GM19351 (cell line): ENCODE measurements at regions not wholly inside any gene's neighbourhood (a gene's known extent, or its start where the extent isn't known, plus 50 kb on each side); places are given as distances from the start of the nearest gene placed in this dataset.
"Not testable (repeated sequence)": the region's sequence is repeated elsewhere in the genome, so short reads cannot be mapped to it uniquely, and the experiment has no call there.

Experiments
- ATAC-seq: cut with Tn5 transposase; IDR thresholded peaks from one replicate; pipeline ENCODE4 v1.9.1; 2021; ENCODE audit warnings: mild to moderate bottlenecking, moderate library complexity; ENCODE audit not compliant: unreplicated experiment

DNA sequence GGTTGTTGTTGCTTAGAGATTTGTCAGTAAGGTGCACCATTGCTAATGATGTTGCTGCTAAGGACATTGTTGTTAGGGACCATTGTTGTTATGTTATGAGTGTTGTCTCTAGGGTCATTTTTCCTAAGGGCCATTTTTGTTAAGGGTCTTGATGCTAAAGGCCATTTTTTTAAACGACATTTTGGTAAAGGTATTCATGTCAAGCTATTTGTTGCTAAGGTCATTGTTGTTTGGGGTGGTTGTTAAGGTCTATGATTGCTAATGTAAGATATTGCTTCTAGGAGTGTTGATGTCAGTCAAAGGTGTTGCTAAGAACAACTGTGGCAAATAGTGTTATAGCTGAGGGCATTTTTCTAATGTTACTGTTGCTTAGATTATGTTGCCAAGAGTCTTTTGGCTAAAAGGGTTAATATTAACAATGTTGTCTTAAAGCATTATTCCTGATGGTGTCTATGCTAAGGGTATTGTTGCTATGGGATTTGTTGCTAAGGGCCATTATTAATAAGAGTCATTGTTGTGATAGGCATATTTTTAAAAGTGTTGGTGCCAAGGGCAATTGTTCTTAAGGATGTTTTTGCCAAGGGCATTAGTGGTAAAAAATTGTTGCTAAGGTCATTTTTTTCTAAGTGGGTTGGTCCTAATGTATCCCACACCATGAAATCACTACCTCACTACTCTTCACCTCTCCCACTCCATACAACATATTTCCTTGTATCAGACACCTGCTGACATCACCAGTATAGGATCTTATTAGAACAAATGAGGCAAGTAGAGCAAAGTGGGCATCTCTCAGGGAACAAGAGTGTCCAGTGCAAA lies 56.2 kb downstream of the SPATA31A6 start:
- ATAC-seq: not testable (repeated sequence)

DNA sequence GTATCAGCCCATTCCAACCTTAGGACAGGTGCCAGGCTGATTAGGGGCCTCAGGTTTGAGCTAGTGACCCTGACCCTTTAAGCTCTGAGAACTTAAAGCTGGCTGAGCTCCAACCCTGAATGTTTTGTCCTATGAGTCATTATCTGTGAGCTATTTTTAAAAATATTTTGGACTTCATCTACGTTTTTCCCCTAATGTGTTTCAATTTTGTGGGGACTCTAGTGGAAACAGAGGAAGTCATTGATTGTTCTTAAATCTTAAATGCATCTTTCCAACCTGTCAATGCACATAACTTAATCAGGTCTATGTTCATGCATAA lies 56.8 kb downstream of the SPATA31A6 start:
- ATAC-seq: not testable (repeated sequence)

DNA sequence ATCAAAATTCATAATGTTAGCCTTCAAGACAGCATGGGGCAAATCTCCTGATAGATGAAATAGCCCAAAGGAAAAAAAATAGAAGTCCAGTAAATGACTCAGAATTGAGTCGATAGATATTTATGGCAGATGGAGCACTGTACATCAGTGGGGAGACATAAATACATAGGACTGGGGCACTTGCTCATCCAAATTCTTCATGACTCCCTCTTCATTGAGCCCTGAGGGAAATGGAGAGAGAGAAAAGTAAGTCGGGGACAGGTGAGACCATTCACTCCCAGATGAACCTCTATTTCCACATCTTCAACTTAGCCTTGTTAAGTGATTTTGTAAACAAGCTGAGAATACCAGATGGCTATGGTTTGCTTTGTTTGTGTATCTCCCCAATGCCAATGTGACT lies 59.8 kb downstream of the SPATA31A6 start:
- not testable (repeated sequence) for ATAC-seq

DNA sequence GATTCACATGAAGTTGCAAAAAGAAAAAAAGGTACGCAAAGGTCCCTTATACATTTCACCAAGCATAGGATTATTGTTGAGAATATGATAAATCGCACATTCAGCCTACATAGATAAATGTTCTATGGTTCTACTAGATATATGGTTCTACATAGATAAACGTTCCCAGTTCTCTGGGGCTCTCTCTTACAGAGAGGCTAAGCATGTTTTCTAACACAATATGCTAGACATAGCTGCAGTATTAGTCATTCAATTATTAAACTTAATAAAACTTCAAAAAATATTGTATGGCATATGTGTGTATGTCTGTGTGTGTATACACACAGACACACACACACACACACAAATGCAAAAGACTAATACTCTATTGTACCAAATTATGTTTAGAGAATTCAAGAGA lies 60.4 kb downstream of the SPATA31A6 start:
- not testable (repeated sequence) for ATAC-seq

DNA sequence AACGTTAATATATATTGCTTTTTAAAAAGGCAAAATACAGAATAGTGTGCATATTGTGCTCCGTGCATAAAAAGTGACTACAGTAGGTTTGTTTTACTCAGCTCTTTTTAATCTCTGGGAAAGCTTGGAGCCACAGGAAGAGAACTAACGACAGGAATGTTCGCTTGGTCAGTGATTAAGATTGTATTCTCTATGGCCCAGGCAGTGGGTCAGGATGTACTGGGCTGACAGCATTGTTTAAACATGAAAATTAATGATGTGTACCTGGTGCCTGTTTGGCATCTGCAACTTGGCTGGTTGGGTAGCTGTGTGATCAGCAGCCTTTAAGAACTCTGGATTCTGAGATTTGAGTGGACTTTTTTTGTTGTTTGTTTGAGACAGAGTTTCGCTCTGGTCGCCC lies 85.3 kb downstream of the SPATA31A6 start:
- not testable (repeated sequence) for ATAC-seq

DNA sequence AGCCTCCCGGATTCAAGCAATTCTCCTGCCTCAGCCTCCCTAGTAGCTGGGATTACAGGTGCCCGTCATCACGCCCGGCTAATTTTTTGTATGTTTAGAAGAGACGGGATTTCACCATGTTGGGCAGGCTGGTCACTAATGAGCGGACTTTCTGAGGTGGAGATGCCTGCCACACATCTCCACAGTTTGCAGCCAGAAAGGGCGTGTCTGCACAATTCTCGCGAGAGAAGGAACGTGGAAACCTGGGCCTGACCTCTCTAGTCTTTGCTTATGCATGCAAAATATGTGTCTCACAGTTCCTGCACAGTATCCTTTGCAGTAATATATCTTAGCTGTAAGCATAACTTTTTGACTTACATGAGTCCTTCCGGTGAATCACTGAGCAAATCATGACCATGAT lies 85.7 kb downstream of the SPATA31A6 start:
- not testable (repeated sequence) for ATAC-seq

DNA sequence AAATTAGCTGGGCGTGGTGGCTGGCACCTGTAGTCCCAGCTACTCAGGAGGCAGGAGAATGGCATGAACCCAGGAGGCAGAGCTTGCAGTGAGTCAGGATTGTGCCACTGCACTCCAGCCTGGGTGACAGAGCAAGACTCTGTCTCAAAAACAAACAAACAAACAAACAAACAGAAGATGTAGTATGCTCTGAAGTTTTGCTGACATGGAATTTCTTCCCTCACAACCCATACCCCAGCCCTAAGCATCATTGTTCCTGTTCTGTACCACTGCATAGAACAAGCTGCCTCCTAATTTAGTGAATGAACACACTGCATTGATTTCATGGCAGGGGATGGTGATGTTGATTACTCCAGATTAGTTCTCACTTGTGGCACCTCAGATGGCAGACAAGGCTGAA lies 89.7 kb downstream of the SPATA31A6 start:
- ATAC-seq: not testable (repeated sequence)

DNA sequence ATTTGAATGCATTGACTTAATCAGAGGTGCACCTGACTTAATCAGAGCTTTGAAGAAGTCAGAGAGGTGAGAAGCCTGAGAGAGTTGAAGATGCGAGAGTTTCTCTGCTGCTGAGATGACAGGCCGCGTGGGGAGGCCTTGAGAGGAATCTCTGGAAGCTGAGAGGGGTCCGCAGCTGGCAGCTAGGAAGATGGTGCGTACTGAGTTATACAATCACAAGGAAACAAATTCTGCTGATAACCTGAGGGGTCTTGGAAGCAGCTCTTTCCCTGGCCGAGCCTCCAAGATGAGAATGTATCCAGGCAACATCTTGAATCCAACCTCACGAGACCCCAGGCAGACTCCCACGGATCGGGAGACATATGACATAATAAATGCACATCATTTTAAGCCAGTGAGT lies 91.7 kb downstream of the SPATA31A6 start:
- no peak for ATAC-seq

DNA sequence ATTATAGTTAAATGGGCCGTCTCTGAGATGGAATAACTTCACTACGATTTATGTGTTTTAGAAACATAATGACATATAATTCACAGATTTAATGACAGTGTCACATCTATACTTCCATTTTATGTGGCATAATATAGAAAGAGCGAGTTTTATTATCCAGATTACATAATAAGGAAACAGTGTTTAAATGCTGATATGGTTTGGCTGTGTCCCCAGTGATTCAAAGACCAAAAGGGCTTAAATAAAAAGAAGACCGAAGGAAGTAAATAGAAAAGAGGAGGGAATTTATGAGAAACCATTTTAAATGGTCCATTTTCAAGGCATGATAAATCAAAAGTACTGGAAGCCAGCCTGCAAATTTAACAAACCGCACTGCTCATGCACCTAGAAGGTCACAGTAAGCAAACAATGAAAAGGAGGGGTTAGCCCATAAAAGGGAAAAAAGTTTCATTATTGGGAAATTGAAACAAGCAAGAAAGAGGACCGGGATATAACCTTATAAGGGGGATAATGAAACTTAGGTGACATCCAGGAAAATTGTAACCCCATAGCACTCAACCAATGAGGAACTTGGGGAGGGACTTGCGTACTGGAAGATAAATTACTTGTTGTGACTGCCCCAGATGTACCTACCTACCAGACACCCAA lies 99.2 kb downstream of the SPATA31A6 start:
- ATAC-seq: not testable (repeated sequence)

DNA sequence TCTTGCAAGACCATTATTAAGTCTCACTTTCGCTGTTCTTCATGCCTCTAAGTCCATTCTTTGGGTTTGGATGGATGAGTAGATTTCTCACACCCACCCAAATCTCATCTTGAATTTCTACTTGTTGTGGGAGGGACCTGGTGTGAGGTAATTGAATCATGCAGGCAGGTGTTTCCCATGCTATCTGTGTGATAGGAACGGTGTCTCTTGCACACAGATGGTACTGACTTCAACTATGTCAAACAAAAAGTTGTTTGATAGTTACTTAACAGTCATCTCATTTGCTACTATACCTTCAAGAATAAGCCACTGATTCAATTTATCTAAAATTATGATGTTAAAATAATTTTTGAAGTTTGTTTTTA lies 99.7 kb downstream of the SPATA31A6 start:
- ATAC-seq: not testable (repeated sequence)

DNA sequence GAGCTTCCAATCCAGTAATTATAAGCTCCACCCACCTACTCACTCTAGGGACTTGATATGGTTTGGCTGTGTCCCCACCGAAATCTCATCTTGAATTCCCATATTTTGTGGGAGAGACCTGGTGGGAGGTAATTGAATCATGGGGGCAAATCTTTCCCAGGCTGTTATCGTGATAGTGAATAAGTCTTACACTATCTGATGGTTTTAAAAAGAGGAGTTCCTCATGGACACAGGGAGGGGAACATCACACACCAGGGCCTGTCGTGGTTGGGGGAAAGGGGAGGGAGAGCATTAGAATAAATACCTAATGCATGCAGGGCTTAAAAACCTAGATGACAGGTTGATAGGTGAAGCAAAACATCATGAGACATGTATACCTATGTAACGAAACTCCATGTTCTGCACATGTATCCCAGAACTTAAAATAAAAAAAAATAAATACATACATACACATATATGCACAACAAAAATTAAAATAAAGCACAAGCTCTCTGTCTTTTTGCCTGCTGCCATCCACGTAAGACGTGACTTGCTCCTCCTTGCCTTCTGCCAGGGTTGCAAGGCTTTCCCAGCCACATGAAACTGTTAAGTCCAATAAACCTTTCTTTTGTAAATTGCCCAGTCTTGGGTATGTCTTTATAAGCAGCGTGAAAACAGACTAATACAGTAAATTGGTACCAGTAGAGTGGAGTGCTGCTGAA lies 102.8 kb downstream of the SPATA31A6 start:
- not testable (repeated sequence) for ATAC-seq

DNA sequence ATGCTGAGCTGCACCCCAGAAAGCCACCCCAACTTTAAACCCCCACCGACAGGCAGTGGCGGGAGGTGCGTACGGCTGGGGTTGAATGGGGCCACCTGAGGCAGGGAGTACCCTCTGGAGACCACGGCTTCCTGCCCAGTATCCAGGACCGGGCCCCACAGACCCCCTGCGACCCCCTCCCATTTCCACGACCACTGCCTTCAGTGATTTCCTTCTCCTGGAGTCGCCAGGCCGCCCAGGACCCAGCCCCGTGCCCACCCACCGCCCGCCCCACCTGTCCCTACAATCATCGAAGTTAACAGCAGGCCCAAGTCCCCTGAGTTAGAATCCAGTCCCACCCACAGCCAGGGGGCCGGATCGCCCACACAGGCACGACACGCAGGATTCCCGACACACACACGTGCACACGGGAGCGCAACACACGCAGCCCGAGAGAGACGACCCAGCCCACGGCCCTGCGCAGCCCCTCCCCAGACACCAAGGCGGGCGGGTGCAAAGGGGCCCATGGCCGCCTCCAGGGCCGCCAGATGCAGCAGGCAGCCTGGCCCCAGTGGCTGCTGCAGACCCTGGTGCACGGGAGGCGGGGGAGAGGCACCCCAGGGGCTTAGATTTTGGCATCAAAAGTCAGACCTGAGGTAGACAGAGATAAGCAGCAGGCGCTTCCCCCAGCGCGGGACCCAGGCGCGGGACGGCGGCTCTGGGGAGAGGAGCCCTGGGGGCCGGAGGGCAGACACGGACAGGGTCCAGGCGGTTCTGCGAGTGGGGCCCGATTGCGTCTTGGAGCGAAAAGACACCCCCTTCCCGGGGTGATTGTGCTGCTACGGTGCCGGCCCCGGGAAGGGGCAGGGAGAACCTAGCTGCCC lies 104.8 kb downstream of the SPATA31A6 start:
- not testable (repeated sequence) for ATAC-seq

DNA sequence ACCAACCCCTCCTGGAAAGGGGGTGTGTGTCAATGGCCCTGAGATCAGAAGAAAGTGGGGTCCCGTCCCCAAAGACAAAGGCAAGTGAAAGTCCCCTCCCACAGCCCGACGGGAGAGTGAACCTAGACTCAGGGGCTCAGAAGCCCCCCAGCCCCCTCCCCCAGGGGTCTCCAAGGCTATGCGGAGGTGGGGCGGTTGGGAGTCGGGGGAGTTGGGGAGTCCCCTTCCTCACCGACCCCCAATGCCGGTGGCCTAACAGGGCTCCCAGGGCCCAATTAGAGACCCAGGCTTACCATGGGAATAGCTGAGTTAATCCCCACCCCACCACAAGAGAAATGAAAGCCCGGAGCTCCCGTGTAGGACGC lies 105.4 kb downstream of the SPATA31A6 start:
- not testable (repeated sequence) for ATAC-seq

DNA sequence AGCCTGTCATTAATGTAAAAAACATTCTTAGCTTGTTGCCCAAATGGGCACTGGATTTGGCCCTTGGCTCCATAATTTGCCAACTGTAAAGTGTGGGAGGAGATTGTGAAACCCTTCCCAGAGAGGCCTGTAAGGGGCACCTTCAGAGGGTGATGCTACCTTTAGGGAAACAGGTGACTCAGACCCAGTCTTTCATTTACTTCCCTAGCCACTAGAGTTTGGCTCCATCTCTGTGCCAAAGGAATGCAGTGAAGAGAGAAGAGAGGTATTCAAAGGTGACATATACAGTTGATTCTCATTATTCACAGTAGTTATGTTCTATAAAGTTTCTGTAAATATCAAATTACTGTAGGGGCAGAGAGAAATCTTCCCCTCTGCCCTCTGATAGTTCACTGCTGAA lies 116.7 kb downstream of the SPATA31A6 start:
- not testable (repeated sequence) for ATAC-seq

DNA sequence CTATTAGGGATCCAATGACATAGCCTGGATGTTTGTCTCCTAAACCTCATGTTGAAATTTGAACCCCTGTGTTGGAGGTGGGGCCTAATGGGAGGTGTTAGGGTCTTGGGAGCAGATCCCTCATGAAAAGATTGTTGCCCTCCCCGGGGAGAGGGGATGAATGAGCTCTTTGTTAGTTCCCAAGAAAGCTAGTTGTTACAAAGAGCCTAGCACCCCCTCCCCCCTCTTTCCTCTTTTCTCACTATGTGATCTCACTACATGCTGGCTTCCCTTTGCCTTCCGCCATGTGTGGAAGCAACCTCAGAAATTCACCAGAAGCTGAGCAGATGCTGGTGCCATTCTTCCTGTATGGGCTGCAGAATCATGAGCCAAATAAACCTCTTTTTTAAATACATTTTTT lies 123.2 kb downstream of the SPATA31A6 start:
- not testable (repeated sequence) for ATAC-seq

DNA sequence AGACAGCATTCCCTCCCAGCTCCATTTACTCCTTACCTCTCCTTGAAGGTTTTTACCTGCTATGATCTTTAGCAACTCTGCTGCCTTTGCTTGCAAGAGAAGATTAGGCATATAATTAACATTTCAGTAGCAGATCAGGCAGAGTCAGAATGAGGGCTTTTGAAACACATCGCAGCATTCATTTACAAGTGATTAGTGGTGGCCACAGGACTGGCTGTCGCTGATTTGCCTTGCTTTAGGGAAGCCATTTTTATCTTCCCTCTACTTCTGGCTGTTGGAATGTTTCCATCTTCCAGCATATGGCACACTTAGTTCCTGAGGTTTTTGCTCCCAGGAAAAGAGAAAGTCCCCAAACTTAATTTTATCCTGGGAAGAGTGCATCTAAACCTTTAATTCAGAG lies 124.0 kb downstream of the SPATA31A6 start:
- not testable (repeated sequence) for ATAC-seq

DNA sequence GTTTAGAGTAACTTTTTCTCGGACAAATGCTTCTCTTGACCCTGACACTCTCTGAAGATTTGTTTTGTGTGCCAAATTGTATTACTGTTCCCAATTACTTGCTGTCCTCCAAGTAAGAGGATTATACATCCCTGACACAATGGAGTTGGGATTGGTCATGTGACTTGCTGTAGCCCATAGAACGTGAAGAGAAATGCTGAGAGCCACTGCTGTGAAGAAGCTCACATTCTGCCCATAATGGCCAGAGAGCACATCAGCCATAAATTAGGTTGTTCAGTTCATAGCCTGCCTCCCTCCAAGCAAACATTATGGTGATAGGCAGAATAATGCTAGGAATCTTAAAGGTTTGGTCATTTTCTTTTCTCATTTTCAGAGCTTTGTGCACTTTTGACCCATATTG lies 127.5 kb downstream of the SPATA31A6 start:
- not testable (repeated sequence) for ATAC-seq

DNA sequence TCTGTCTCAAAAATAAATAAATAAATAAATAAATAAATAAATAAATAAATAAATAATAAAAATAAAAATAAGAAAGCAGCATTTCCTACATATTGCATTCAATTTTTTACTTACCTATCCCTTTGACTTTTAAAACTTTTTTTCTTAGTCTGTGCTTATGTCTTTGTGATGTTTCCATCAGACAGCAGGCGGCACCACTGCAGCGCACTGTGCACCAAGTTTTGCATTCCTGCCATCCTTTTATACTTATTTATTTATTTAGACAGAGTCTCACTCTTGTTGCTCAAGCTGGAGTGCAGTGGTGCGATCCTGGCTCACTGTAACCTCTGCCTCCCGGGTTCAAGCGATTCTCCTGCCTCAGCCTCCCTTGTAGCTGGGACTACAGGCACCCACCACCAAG lies 132.6 kb downstream of the SPATA31A6 start:
- ATAC-seq: not testable (repeated sequence)

DNA sequence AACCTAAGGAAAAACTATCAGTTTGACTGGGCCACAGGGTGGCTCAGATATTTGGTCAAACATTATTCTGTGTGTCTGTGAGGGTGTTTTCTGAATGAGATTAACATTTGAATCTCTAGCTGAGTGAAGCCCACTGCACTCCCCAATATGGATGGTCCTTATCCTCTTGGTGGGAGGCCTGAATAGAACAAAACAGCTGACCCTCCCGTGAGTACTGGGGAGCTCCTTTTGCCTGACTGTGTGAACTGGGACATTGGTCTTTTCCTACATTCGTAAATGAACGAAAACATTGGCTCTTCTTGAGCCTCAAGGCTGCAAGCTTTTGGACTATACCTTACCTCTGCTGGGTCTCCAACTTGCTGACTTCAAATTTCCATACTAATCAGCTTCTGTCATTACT lies 134.2 kb downstream of the SPATA31A6 start:
- ATAC-seq: not testable (repeated sequence)

DNA sequence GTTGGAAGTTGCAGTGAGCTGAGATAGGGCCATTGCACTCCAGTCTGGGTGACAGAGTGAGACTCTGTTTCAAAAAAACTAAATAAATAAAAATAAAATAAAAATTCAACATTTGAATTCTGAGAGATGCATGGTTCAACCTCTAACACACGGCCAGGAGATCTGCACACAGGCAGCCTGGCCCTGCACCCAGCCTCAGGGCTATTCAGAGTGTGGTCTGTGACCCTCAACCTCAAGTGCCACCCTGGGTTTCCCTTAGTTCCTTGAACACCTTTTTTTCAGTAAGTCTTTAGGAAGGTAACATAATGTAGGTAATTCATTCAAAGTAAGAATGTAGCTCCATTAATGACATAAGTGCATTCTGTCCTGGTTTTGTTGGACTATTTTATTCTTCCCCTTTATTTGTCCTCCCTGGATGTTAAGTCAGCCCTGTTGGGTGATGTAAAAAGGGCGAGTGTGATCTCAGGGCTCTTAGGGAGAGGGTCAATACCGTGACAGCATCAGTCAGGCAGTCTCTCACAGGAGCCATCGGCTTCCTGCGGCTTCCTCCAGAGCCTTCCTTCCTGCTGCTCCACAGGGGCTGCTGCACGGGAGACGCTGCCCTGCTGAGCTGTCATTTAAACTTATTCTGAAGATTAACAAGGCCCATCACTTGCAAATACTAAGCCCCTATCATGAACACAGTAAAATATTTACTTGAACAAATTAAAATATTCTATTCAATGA lies 139.8 kb downstream of the SPATA31A6 start:
- ATAC-seq: not testable (repeated sequence)
